Gastrocnemius medialis (tissue), 4 donors: ENCODE measurements at regions not wholly inside any gene's neighbourhood (a gene's known extent, or its start where the extent isn't known, plus 50 kb on each side); places are given as distances from the start of the nearest gene placed in this dataset.

ENCODE experiments used
- ATAC-seq, 2 donors: fragments of 150-250 bp; one replicate each; pipeline ENCODE4 v1.9.1; 2016
- DNase-seq, 2 donors: peaks; one replicate each; pipeline ENCODE4 v3.0.0-alpha.2; 2019
- H3K27ac ChIP-seq, 4 donors: fragments of 200-600 bp; sonication (generic); 1 replicate in 1 of 4; 2 replicates in 3 of 4; pipeline ENCODE4 v1.5.1; 2016 to 2018; ENCODE audit warnings: mild to moderate bottlenecking in 2 of 4, moderate library complexity in 1 of 4
- H3K27me3 ChIP-seq, 3 donors: fragments of 200-600 bp; sonication (generic) in 2 of 3; 1 replicate in 1 of 3; 2 replicates in 2 of 3; pipeline versions ENCODE4 v1.5.1 to v1.6.0; 2016 to 2019; ENCODE audit warnings: mild to moderate bottlenecking in 1 of 3, moderate library complexity in 1 of 3
- H3K36me3 ChIP-seq, 2 donors: fragments of 200-600 bp; sonication (generic) in 1 of 2; one replicate each; pipeline ENCODE4 v1.5.1; 2017 to 2018
- H3K4me1 ChIP-seq, 2 donors: fragments of 200-600 bp; sonication (generic) in 1 of 2; one replicate each; pipeline ENCODE4 v1.5.1; 2016 to 2017; ENCODE audit warnings: mild to moderate bottlenecking in 2 of 2
- H3K4me3 ChIP-seq, 4 donors: fragments of 200-600 bp; sonication (generic) in 3 of 4; 1 replicate in 1 of 4; 2 replicates in 3 of 4; pipeline ENCODE4 v1.5.1; 2016 to 2019; ENCODE audit warnings: mild to moderate bottlenecking in 2 of 4
- H3K9me3 ChIP-seq, 3 donors: fragments of 200-600 bp; sonication (generic) in 2 of 3; 1 replicate in 1 of 3; 2 replicates in 2 of 3; pipeline ENCODE4 v1.5.1; 2016 to 2019
- POLR2A ChIP-seq, 2 donors: fragments of 450-650 bp; IDR thresholded peaks; one replicate each; pipeline ENCODE4 v1.6.1; 2017; ENCODE audit warnings: antibody characterized with exemption in 2 of 2, mild to moderate bottlenecking in 2 of 2, moderate library complexity in 2 of 2
- in situ Hi-C, 4 donors: fragments of 200-750 bp; cut with MboI; loops; one replicate each; pipeline versions ENCODE4 v1.15.0 to v1.8.0; 2017; ENCODE audit warnings: low sequenced_read_pairs in 4 of 4
- intact Hi-C: fragments of 100-400 bp; cut with DNase I; formaldehyde crosslinking; loops from one replicate; pipeline ENCODE4 v1.15.1; 2023; ENCODE audit warnings: low total_unique reads
- TF ChIP-seq, protein P1 (sequence below), 5 experiments: fragments of 450-650 bp in 3 of 5; fragments of 200-600 bp in 2 of 5; sonication (generic) in 2 of 5; IDR thresholded peaks in 4 of 5; conservative IDR thresholded peaks in 1 of 5; 1 replicate in 4 of 5; 2 replicates in 1 of 5; pipeline ENCODE4 v1.5.1; 2016 to 2019; ENCODE audit warnings: antibody characterized with exemption in 5 of 5, mild to moderate bottlenecking in 3 of 5, moderate library complexity in 3 of 5

- no peak for ATAC-seq
- Histone ChIP-seq H3K27me3 (no peaks in the 10 kb centered on the region), H3K4me3 (no peak overlapping the region), H3K4me1 (no peaks in the 10 kb centered on the region), H3K9me3 (no peaks in the 10 kb centered on the region), H3K27ac (no peak overlapping the region), H3K36me3 (no peaks in the 10 kb centered on the region)
- no peak for DNase-seq
- intact Hi-C loops (no loop called here), in situ Hi-C loops (no loop called here)
- TF ChIP-seq POLR2A (IDR thresholded peaks at IDR 0.05), result no peak
- TF ChIP-seq, protein P1, sequence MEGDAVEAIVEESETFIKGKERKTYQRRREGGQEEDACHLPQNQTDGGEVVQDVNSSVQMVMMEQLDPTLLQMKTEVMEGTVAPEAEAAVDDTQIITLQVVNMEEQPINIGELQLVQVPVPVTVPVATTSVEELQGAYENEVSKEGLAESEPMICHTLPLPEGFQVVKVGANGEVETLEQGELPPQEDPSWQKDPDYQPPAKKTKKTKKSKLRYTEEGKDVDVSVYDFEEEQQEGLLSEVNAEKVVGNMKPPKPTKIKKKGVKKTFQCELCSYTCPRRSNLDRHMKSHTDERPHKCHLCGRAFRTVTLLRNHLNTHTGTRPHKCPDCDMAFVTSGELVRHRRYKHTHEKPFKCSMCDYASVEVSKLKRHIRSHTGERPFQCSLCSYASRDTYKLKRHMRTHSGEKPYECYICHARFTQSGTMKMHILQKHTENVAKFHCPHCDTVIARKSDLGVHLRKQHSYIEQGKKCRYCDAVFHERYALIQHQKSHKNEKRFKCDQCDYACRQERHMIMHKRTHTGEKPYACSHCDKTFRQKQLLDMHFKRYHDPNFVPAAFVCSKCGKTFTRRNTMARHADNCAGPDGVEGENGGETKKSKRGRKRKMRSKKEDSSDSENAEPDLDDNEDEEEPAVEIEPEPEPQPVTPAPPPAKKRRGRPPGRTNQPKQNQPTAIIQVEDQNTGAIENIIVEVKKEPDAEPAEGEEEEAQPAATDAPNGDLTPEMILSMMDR (IDR thresholded peaks at IDR 0.05 in 4 of 5, conservative IDR thresholded peaks at IDR 0.05 in 1 of 5), result no peak
These were observed 1032.3 kb upstream of the FBXO33 start for GRCh38 chr14:40464531-40464930.

GRCh38 chr14:40463886-40464285, 1031.7 kb upstream of the FBXO33 start:
- no peak for ATAC-seq
- H3K27ac ChIP-seq, result no peak overlapping the region
- intact Hi-C loops (no loop called here), in situ Hi-C loops (no loop called here)
- H3K9me3 ChIP-seq, result no peaks in the 10 kb centered on the region
- TF ChIP-seq POLR2A (IDR thresholded peaks at IDR 0.05), result no peak
- TF ChIP-seq, protein P1 (IDR thresholded peaks at IDR 0.05 in 4 of 5, conservative IDR thresholded peaks at IDR 0.05 in 1 of 5), result no peak
- H3K4me3 ChIP-seq, result no peak overlapping the region
- H3K36me3 ChIP-seq, result no peaks in the 10 kb centered on the region
- H3K27me3 ChIP-seq, result no peaks in the 10 kb centered on the region
- no peaks in the 10 kb centered on the region for H3K4me1 ChIP-seq
- no peak for DNase-seq

- H3K4me3 ChIP-seq, result no peak overlapping the region
- in situ Hi-C loops (no loop called here), intact Hi-C loops (no loop called here)
- no peaks in the 10 kb centered on the region for H3K27me3 ChIP-seq
- H3K9me3 ChIP-seq, result no peaks in the 10 kb centered on the region
- no peak for TF ChIP-seq POLR2A (IDR thresholded peaks at IDR 0.05)
- ATAC-seq (no peak), DNase-seq (no peak)
- no peaks in the 10 kb centered on the region for H3K4me1 ChIP-seq
- H3K27ac ChIP-seq, result no peak overlapping the region
- no peaks in the 10 kb centered on the region for H3K36me3 ChIP-seq
These were observed 1020.4 kb upstream of the FBXO33 start for GRCh38 chr14:40452674-40453073.

DNA sequence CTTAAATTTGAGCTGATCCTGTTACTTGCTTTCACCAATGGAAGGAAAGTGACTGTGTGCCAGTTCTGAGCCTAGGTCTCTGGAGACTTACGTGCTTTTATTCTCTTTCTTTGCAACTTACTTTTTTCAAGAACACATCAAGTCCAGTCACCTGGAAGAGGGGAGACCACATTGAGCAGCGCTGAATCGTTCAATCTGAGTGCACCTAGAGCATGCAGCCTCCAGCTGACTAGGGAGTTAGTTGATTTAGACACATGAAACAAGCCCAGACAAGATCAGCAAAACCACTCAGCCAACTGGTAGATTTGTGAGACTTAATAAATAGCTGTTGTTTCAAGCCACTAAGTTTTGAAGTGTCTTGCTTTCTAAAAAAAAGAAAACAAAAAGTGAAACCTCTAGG, 1014.8 kb upstream of the FBXO33 start:
- Histone ChIP-seq H3K4me1 (no peaks in the 10 kb centered on the region), H3K36me3 (no peaks in the 10 kb centered on the region), H3K4me3 (no peak overlapping the region), H3K9me3 (no peaks in the 10 kb centered on the region), H3K27ac (no peak overlapping the region), H3K27me3 (no peaks in the 10 kb centered on the region)
- TF ChIP-seq, protein P1 (IDR thresholded peaks at IDR 0.05 in 4 of 5, conservative IDR thresholded peaks at IDR 0.05 in 1 of 5), result no peak
- TF ChIP-seq POLR2A (IDR thresholded peaks at IDR 0.05), result no peak
- intact Hi-C loops, result no loop called here
- DNase-seq (no peak), ATAC-seq (no peak)
- in situ Hi-C loops, result no loop called here

DNA sequence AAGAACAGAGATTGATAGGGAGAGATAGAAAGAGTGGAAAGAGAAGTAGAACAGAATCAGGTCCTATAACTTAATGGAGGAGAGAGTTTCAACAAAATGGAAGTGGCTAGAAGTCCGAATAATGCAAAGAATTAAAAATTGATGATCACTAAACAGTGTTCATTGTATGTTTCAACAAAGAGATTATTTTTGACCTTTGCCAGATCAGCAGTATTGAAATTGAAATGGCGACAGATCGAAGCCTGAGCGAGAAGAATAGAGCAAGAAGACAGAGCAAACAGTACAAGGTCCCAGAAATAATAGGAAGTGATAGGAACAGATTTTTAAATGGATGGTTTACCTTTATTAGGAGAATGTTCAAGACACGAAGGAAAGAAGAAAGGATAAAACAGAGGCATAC, 1012.8 kb upstream of the FBXO33 start:
- TF ChIP-seq POLR2A (IDR thresholded peaks at IDR 0.05), result no peak
- TF ChIP-seq, protein P1 (IDR thresholded peaks at IDR 0.05 in 4 of 5, conservative IDR thresholded peaks at IDR 0.05 in 1 of 5), result no peak
- intact Hi-C loops, result no loop called here
- no peak overlapping the region for H3K4me3 ChIP-seq
- no peaks in the 10 kb centered on the region for H3K36me3 ChIP-seq
- ATAC-seq, result no peak
- no peaks in the 10 kb centered on the region for H3K27me3 ChIP-seq
- in situ Hi-C loops, result no loop called here
- no peaks in the 10 kb centered on the region for H3K4me1 ChIP-seq
- H3K27ac ChIP-seq, result no peak overlapping the region
- no peak for DNase-seq
- H3K9me3 ChIP-seq, result no peaks in the 10 kb centered on the region
